Heart left ventricle (tissue), 16 donors: ENCODE measurements at regions not wholly inside any gene's neighbourhood (a gene's known extent, or its start where the extent isn't known, plus 50 kb on each side); places are given as distances from the start of the nearest gene placed in this dataset.

Experiments
- ATAC-seq, 4 donors: fragments of 200-7000 bp; cut with Tn5 transposase; one replicate each; pipeline ENCODE4 v1.9.1; 2020 to 2022; ENCODE audit warnings: moderate library complexity in 4 of 4, mild to moderate bottlenecking in 3 of 4, moderate number of reproducible peaks in 1 of 4
- DNase-seq, 5 donors: peaks; one replicate each; pipeline ENCODE4 v3.0.0-alpha.2; 2020
- H3K27ac ChIP-seq, 12 donors: fragments of 200-600 bp; sonication (generic) in 4 of 12; one replicate each; pipeline versions ENCODE4 v1.5.0 to v1.8.0; 2016 to 2022; ENCODE audit warnings: mild to moderate bottlenecking in 2 of 12
- H3K27me3 ChIP-seq, 9 donors: fragments of 200-600 bp; sonication (generic) in 2 of 9; one replicate each; pipeline versions ENCODE4 v1.5.1 to v1.8.0; 2016 to 2022; ENCODE audit warnings: mild to moderate bottlenecking in 3 of 9
- H3K36me3 ChIP-seq, 9 donors: fragments of 200-600 bp; sonication (generic) in 2 of 9; one replicate each; pipeline versions ENCODE4 v1.5.0 to v1.8.0; 2018 to 2022; ENCODE audit warnings: mild to moderate bottlenecking in 2 of 9
- H3K4me1 ChIP-seq, 12 donors: fragments of 200-600 bp; sonication (generic) in 4 of 12; one replicate each; pipeline versions ENCODE4 v1.5.0 to v1.8.0; 2016 to 2022; ENCODE audit warnings: mild to moderate bottlenecking in 3 of 12
- H3K4me3 ChIP-seq, 12 donors: fragments of 200-600 bp; sonication (generic) in 4 of 12; one replicate each; pipeline versions ENCODE4 v1.5.0 to v1.8.0; 2017 to 2022; ENCODE audit warnings: mild to moderate bottlenecking in 9 of 12, moderate library complexity in 4 of 12
- H3K9me3 ChIP-seq, 12 donors: fragments of 200-600 bp; sonication (generic) in 4 of 12; one replicate each; pipeline versions ENCODE4 v1.5.0 to v1.8.0; 2016 to 2022; ENCODE audit warnings: mild to moderate bottlenecking in 1 of 12
- POLR2A ChIP-seq, 2 donors: fragments of 450-650 bp; IDR thresholded peaks; one replicate each; pipeline ENCODE4 v1.6.1; 2017; ENCODE audit warnings: antibody characterized with exemption in 2 of 2, mild to moderate bottlenecking in 2 of 2, moderate library complexity in 2 of 2
- WGBS, 4 donors: extraction: QIAGEN DNeasy Blood & Tissue Kit in 2 of 4; methylation state at CpG; one replicate each; pipeline versions ENCODE4 v1.1.5 to v1.1.7; 2013 to 2018; 5-methylcytosine and 5-hydroxymethylcytosine counted together
- intact Hi-C, 10 donors: fragments of 100-400 bp; cut with DNase I; formaldehyde crosslinking; loops; one replicate each; pipeline versions ENCODE4 v1.11.1 to v1.14.2; 2022
- TF ChIP-seq, protein P1 (sequence below), 12 donors: fragments of 200-600 bp; sonication (generic) in 4 of 12; IDR thresholded peaks; one replicate each; pipeline versions ENCODE4 v1.5.0 to v1.8.0; 2018 to 2022; ENCODE audit warnings: antibody characterized with exemption in 12 of 12, mild to moderate bottlenecking in 5 of 12
- donor health status: ischemic (EF 13 %, LVEDD 7.1; RV severe dilation, severe dysfunction).
- donor health status: healthy with polysubstance abuse.
- donor health status: DM: no; HTN: yes; CAD: no.
- donor health status: DM: no; HTN: no; CAD: no.
- donor health status: ischemic (EF 25% LVEDD 6.9; RV normal size, moderate dysfunction).
- donor health status: ischemic (EF 25% LVEDD 5.7; RV mildly dilated, moderate dysfunction).
- donor health status: healthy.
- donor health status: DM: yes; HTN: yes; CAD: no.
- donor health status: ischemic (EF 35%, LVEDD 5.7; RV mildly dilated, moderate dysfunction).
- donor health status: nonischemic (EF 11% LVEDD 7.7; RV severe dilation, severe dysfunction).
- donor health status: DM: yes; HTN: yes; CAD: no.
- donor health status: PGD.
- donor health status: ischemic (EF 29% LVEDD 5.4; RV normal size, mild dysfunction).
- donor health status: nonischemic (EF 23%, LVEDD 6.1; RV moderate dilation, normal function).

DNA sequence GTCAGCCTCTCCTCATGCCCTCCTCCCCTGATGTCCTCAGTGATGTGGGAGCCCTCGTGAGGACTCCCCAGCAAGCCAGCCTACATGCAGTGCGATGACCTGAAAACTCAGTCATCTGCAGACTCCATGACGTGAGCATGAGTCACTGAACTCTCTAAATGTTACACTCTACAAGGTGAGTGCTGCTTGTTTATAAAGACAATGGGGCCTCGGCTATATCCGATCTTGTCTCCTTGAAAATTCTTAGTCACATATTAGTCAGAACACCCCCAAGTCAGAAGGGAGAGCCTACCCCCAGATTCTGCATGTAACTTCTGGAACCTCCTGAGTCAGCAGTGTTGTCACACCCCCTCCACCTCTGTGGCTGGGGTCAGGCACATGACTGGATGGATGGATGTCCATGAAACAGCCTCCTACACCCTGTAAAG lies 673.8 kb downstream of the INHBA start:
- Histone ChIP-seq H3K4me3 (no peak overlapping the region), H3K27me3 (no peaks in the 10 kb centered on the region), H3K27ac (no peak overlapping the region), H3K4me1 (no peaks in the 10 kb centered on the region), H3K9me3 (no peaks in the 10 kb centered on the region), H3K36me3 (no peaks in the 10 kb centered on the region)
- TF ChIP-seq, protein P1, sequence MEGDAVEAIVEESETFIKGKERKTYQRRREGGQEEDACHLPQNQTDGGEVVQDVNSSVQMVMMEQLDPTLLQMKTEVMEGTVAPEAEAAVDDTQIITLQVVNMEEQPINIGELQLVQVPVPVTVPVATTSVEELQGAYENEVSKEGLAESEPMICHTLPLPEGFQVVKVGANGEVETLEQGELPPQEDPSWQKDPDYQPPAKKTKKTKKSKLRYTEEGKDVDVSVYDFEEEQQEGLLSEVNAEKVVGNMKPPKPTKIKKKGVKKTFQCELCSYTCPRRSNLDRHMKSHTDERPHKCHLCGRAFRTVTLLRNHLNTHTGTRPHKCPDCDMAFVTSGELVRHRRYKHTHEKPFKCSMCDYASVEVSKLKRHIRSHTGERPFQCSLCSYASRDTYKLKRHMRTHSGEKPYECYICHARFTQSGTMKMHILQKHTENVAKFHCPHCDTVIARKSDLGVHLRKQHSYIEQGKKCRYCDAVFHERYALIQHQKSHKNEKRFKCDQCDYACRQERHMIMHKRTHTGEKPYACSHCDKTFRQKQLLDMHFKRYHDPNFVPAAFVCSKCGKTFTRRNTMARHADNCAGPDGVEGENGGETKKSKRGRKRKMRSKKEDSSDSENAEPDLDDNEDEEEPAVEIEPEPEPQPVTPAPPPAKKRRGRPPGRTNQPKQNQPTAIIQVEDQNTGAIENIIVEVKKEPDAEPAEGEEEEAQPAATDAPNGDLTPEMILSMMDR (IDR thresholded peaks at IDR 0.05) = no peak
- no peak for TF ChIP-seq POLR2A (IDR thresholded peaks at IDR 0.05)
- intact Hi-C loops = no loop called here
- WGBS, 4 donors = 89 to 98% (median 90%) methylated on average over 5 of the region's 5 CpGs
- DNase-seq = no peak
- ATAC-seq = no peak

- intact Hi-C loops = no loop called here
- Histone ChIP-seq H3K4me1 (no peaks in the 10 kb centered on the region), H3K27ac (no peak overlapping the region), H3K4me3 (no peak overlapping the region), H3K9me3 (no peaks in the 10 kb centered on the region), H3K36me3 (no peaks in the 10 kb centered on the region), H3K27me3 (no peaks in the 10 kb centered on the region)
- DNase-seq (no peak), ATAC-seq (no peak)
- 80 to 90% (median 83%) methylated on average over 2 of the region's 2 CpGs for whole genome bisulfite sequencing, 4 donors
- no peak for TF ChIP-seq POLR2A (IDR thresholded peaks at IDR 0.05)
- TF ChIP-seq, protein P1 (IDR thresholded peaks at IDR 0.05) = no peak
Observed at GRCh38 chr7:41028580-41028979, 674.3 kb downstream of the INHBA start.

- no peak for ATAC-seq
- intact Hi-C loops = no loop called here
- WGBS, 4 donors = 83 to 86% (median 84%) methylated on average over 7 of the region's 7 CpGs
Observed at GRCh38 chr7:41027428-41028115, 675.3 kb downstream of the INHBA start.

GRCh38 chr7:41024126-41024525 lies 678.8 kb downstream of the INHBA start:
- H3K27ac ChIP-seq = no peak overlapping the region
- ATAC-seq (no peak), DNase-seq (no peak)
- TF ChIP-seq, protein P1 (IDR thresholded peaks at IDR 0.05) = no peak
- no peak for TF ChIP-seq POLR2A (IDR thresholded peaks at IDR 0.05)
- intact Hi-C loops = no loop called here
- H3K9me3 ChIP-seq = no peaks in the 10 kb centered on the region
- H3K4me1 ChIP-seq = no peaks in the 10 kb centered on the region
- no peak overlapping the region for H3K4me3 ChIP-seq
- no peaks in the 10 kb centered on the region for H3K27me3 ChIP-seq
- WGBS, 4 donors = 90 to 96% (median 93%) methylated on average over 4 of the region's 4 CpGs
- no peaks in the 10 kb centered on the region for H3K36me3 ChIP-seq

More at GRCh38 chr7:41027428-41028115, 675.3 kb downstream of the INHBA start:
- TF ChIP-seq, protein P1 (IDR thresholded peaks at IDR 0.05) = no peak
- no peak for TF ChIP-seq POLR2A (IDR thresholded peaks at IDR 0.05)
- Histone ChIP-seq H3K4me3 (no peak overlapping the region), H3K27me3 (no peaks in the 10 kb centered on the region), H3K27ac (no peak overlapping the region), H3K36me3 (no peaks in the 10 kb centered on the region), H3K9me3 (no peaks in the 10 kb centered on the region), H3K4me1 (no peaks in the 10 kb centered on the region)
- DNase-seq = no peak
